Activated CD8-positive, alpha-beta T cell treated with anti-CD3 and anti-CD28 coated beads for 36 hours (primary cell): ENCODE measurements at regions not wholly inside any gene's neighbourhood (a gene's known extent, or its start where the extent isn't known, plus 50 kb on each side); places are given as distances from the start of the nearest gene placed in this dataset.
"Not testable (repeated sequence)": the region's sequence is repeated elsewhere in the genome, so short reads cannot be mapped to it uniquely, and the experiment has no call there.

Experiments
- ATAC-seq: fragments of 200-7000 bp; cut with Tn5 transposase; one replicate; pipeline ENCODE4 v1.10.0; 2021; ENCODE audit warnings: mild to moderate bottlenecking, moderate library complexity
- CTCF ChIA-PET: fragments of 350-600 bp; sonication (Branson Sonifier 250); formaldehyde crosslinking; loops from one replicate; lab custom pipeline; 2021; ENCODE audit warnings: antibody characterized with exemption; lab: Charles Lee
- POLR2A ChIA-PET: fragments of 350-600 bp; sonication (Branson Sonifier 250); formaldehyde crosslinking; loops from one replicate; lab custom pipeline; 2021; ENCODE audit warnings: antibody characterized with exemption; lab: Charles Lee
- DNase-seq: peaks from one replicate; pipeline ENCODE4 v3.0.0-alpha.2; 2020
- H3K27ac Mint-ChIP-seq: one replicate; pipeline ENCODE4 v1.8.0; 2021; ENCODE audit warnings: mild to moderate bottlenecking, mixed read lengths
- H3K27me3 Mint-ChIP-seq: one replicate; pipeline ENCODE4 v1.8.0; 2021; ENCODE audit warnings: mixed read lengths
- H3K36me3 Mint-ChIP-seq: one replicate; pipeline ENCODE4 v1.8.0; 2021; ENCODE audit warnings: low read depth, mixed read lengths
- H3K4me1 Mint-ChIP-seq: one replicate; pipeline ENCODE4 v1.8.0; 2021; ENCODE audit warnings: low read depth, mixed read lengths
- H3K4me3 Mint-ChIP-seq: one replicate; pipeline ENCODE4 v1.8.0; 2021; ENCODE audit warnings: mild to moderate bottlenecking, moderate library complexity, mixed read lengths
- H3K9me3 Mint-ChIP-seq: one replicate; pipeline ENCODE4 v1.8.0; 2021; ENCODE audit warnings: mixed read lengths
- CTCF ChIP-seq: fragments of 200-600 bp; IDR thresholded peaks from one replicate; pipeline ENCODE4 v1.8.0; 2022; ENCODE audit warnings: antibody characterized with exemption, mild to moderate bottlenecking
- intact Hi-C: fragments of 100-400 bp; cut with micrococcal nuclease; formaldehyde crosslinking; loops from one replicate; pipeline ENCODE4 v1.10.0; 2022

- no peak overlapping the region for H3K27ac Mint-ChIP-seq
- CTCF ChIA-PET = no interaction called here
- no peaks in the 10 kb centered on the region for H3K4me1 Mint-ChIP-seq
- TF ChIP-seq CTCF = no peak
- H3K36me3 Mint-ChIP-seq = no peaks in the 10 kb centered on the region
- no peaks in the 10 kb centered on the region for H3K9me3 Mint-ChIP-seq
- intact Hi-C loops = no loop called here
- ATAC-seq = no peak
- no peak overlapping the region for H3K4me3 Mint-ChIP-seq
- POLR2A ChIA-PET = no interaction called here
- DNase-seq = no peak
- H3K27me3 Mint-ChIP-seq = no peaks in the 10 kb centered on the region
These were observed 436.1 kb downstream of the SPATA31D1 start for GRCh38 chr9:82424599-82425120.

- Mint-ChIP-seq H3K9me3 (peaks cover 3% of the 10 kb centered on the region), H3K27me3 (no peaks in the 10 kb centered on the region), H3K4me3 (no peak overlapping the region), H3K27ac (no peak overlapping the region), H3K36me3 (no peaks in the 10 kb centered on the region), H3K4me1 (no peaks in the 10 kb centered on the region)
- DNase-seq (no peak), ATAC-seq (no peak)
- ChIA-PET POLR2A (no interaction called here), CTCF (no interaction called here)
- TF ChIP-seq CTCF = no peak
- intact Hi-C loops = no loop called here
These were observed 442.5 kb downstream of the SPATA31D1 start for GRCh38 chr9:82431121-82431520.

- DNase-seq, intact Hi-C loops, H3K27ac Mint-ChIP-seq, POLR2A ChIA-PET, ATAC-seq, H3K27me3 Mint-ChIP-seq, H3K36me3 Mint-ChIP-seq, H3K4me3 Mint-ChIP-seq, H3K4me1 Mint-ChIP-seq, CTCF ChIA-PET, H3K9me3 Mint-ChIP-seq: not testable (repeated sequence)
These were observed 444.8 kb downstream of the SPATA31D1 start for GRCh38 chr9:82433290-82433931.

GRCh38 chr9:82436475-82436874, 447.9 kb downstream of the SPATA31D1 start:
- no peaks in the 10 kb centered on the region for H3K36me3 Mint-ChIP-seq
- DNase-seq = no peak
- H3K9me3 Mint-ChIP-seq = peaks cover 9% of the 10 kb centered on the region
- no peak overlapping the region for H3K27ac Mint-ChIP-seq
- POLR2A ChIA-PET = no interaction called here
- no peaks in the 10 kb centered on the region for H3K27me3 Mint-ChIP-seq
- intact Hi-C loops = no loop called here
- no peak for TF ChIP-seq CTCF
- no peak for ATAC-seq
- no peak overlapping the region for H3K4me3 Mint-ChIP-seq
- CTCF ChIA-PET = no interaction called here
- H3K4me1 Mint-ChIP-seq = no peaks in the 10 kb centered on the region

GRCh38 chr9:82437183-82437582, 448.6 kb downstream of the SPATA31D1 start:
- H3K27me3 Mint-ChIP-seq, H3K9me3 Mint-ChIP-seq, H3K27ac Mint-ChIP-seq, ATAC-seq, H3K4me1 Mint-ChIP-seq, POLR2A ChIA-PET, DNase-seq, H3K4me3 Mint-ChIP-seq, H3K36me3 Mint-ChIP-seq, CTCF ChIA-PET, intact Hi-C loops: not testable (repeated sequence)

- ChIA-PET CTCF (no interaction called here), POLR2A (no interaction called here)
- Mint-ChIP-seq H3K27me3 (no peaks in the 10 kb centered on the region), H3K27ac (no peak overlapping the region), H3K9me3 (peaks cover 9% of the 10 kb centered on the region), H3K4me3 (no peak overlapping the region), H3K4me1 (no peaks in the 10 kb centered on the region), H3K36me3 (no peaks in the 10 kb centered on the region)
- no peak for TF ChIP-seq CTCF
- ATAC-seq = no peak
- no peak for DNase-seq
- intact Hi-C loops = no loop called here
These were observed 450.0 kb downstream of the SPATA31D1 start for GRCh38 chr9:82438581-82438980.
